Muscle layer of colon (tissue), 2 donors: ENCODE measurements at regions not wholly inside any gene's neighbourhood (a gene's known extent, or its start where the extent isn't known, plus 50 kb on each side); places are given as distances from the start of the nearest gene placed in this dataset.

Experiments
- H3K27ac ChIP-seq: one replicate; pipeline ENCODE4 v1.7.0; 2013; ENCODE audit warnings: low read depth, mild to moderate bottlenecking, low read length, moderate library complexity
- H3K27me3 ChIP-seq, 2 donors: one replicate each; pipeline ENCODE4 v1.7.0; 2013; ENCODE audit warnings: low read length in 2 of 2, mild to moderate bottlenecking in 2 of 2; ENCODE audit not compliant: insufficient read depth in 2 of 2, control insufficient read depth in 1 of 2
- H3K36me3 ChIP-seq: one replicate; pipeline ENCODE4 v1.7.0; 2013; ENCODE audit warnings: mild to moderate bottlenecking, low read length; ENCODE audit not compliant: insufficient read depth
- H3K4me1 ChIP-seq: one replicate; pipeline ENCODE4 v1.7.0; 2013; ENCODE audit warnings: mild to moderate bottlenecking, low read length; ENCODE audit not compliant: insufficient read depth
- H3K4me3 ChIP-seq, 2 donors: one replicate each; pipeline ENCODE4 v1.7.0; 2013; ENCODE audit warnings: low read length in 2 of 2, low read depth in 1 of 2, mild to moderate bottlenecking in 1 of 2, moderate library complexity in 1 of 2
- H3K9ac ChIP-seq: one replicate; pipeline ENCODE4 v1.7.0; 2013; ENCODE audit warnings: low read length
- H3K9me3 ChIP-seq: one replicate; pipeline ENCODE4 v1.7.0; 2013; ENCODE audit warnings: mild to moderate bottlenecking, low read length
- donor health status: abdominal sarcoma.
- donor health status: Adenocarcinoma of cecum.

DNA sequence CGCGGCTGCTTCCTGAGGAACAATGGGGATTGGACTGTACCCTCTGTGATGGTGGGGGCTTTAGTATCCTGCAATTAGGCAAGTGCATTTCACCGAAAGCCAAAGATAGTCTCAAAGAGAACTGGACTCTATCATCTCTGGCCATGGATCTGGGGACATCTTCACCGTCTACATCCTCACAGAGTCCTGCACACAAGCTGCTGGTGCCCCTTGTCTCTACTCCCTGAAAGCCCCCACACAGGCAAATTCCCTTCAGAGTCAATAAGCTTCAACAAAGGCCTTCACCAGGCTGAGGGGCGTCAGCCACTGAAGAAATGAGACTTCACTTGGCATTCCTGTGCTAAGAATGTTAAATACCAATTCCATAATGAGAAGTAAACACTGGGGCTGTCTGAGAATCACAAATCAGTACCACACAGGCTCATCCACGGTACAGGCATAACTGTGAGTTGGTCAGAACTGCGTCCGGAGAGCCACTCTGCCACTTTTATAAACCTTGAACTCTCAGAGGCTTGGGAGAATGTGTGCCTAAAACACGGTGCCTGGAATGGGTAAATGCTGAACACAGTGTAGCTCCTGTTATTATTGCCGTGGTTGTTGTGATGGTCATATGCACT lies 432.7 kb downstream of the ZNF521 start:
- Histone ChIP-seq H3K36me3 (no peaks in the 10 kb centered on the region), H3K27ac (no peak overlapping the region), H3K27me3 (no peaks in the 10 kb centered on the region), H3K4me3 (no peak overlapping the region), H3K4me1 (no peaks in the 10 kb centered on the region), H3K9me3 (no peaks in the 10 kb centered on the region), H3K9ac (no peak overlapping the region)

GRCh38 chr18:24922491-24922890 lies 429.5 kb downstream of the ZNF521 start:
- Histone ChIP-seq H3K9me3 (no peaks in the 10 kb centered on the region), H3K9ac (no peak overlapping the region), H3K27ac (no peak overlapping the region), H3K4me3 (no peak overlapping the region), H3K27me3 (no peaks in the 10 kb centered on the region), H3K4me1 (no peaks in the 10 kb centered on the region), H3K36me3 (no peaks in the 10 kb centered on the region)

DNA sequence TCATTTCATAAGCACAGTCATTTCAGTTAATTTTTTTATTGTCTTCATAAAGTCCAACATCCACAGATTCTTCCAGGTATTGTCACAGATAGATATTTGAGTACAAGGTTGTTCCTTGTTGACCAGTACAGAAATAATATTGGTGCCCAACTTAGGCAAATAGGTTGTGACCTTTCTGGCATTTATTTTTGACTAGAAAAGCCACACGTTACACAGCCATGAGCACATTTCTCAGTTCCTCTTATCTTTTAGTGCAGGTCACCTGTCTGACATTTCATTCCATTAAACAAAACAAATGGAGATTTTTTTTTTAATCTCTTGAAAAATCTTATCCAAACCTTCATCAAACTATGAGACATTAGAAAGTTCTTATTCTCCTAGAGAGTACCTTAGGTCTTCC lies 428.8 kb downstream of the ZNF521 start:
- H3K36me3 ChIP-seq: no peaks in the 10 kb centered on the region
- no peaks in the 10 kb centered on the region for H3K4me1 ChIP-seq
- H3K27me3 ChIP-seq: no peaks in the 10 kb centered on the region
- H3K4me3 ChIP-seq: no peak overlapping the region
- H3K9me3 ChIP-seq: no peaks in the 10 kb centered on the region
- no peak overlapping the region for H3K27ac ChIP-seq
- H3K9ac ChIP-seq: no peak overlapping the region

DNA sequence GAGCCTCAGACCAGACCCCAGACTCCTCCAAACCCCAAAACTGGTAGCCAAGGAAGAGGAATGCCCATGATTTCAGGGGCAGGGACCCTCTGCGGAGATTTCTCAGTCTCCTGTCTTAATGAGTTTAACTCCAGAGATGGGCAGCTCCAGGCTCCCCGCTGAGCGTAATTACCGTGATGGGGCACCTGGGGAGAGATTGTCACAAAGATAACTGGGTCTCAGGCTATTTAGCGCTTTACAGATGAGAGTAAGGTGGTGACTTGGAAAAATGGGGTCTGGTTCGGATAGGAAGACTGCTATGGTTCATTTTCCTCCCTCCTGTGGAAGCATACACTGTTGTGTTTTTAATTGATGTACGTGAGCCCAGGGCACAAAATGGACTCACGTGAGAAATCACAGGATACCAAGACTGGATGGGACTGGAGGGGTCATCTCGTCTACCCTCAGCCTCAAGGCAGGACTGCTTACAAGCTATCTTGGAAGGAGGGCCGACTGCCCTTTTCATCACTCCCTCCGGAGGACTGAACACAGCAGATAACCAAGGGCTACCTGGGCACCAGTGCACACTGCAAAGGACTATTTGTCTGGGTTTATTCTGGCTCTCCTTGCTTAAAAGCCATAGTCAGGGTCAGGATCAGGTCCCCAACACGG lies 427.8 kb downstream of the ZNF521 start:
- no peak overlapping the region for H3K9ac ChIP-seq
- H3K4me1 ChIP-seq: no peaks in the 10 kb centered on the region
- no peaks in the 10 kb centered on the region for H3K9me3 ChIP-seq
- no peaks in the 10 kb centered on the region for H3K36me3 ChIP-seq
- no peaks in the 10 kb centered on the region for H3K27me3 ChIP-seq
- H3K27ac ChIP-seq: no peak overlapping the region
- no peak overlapping the region for H3K4me3 ChIP-seq

DNA sequence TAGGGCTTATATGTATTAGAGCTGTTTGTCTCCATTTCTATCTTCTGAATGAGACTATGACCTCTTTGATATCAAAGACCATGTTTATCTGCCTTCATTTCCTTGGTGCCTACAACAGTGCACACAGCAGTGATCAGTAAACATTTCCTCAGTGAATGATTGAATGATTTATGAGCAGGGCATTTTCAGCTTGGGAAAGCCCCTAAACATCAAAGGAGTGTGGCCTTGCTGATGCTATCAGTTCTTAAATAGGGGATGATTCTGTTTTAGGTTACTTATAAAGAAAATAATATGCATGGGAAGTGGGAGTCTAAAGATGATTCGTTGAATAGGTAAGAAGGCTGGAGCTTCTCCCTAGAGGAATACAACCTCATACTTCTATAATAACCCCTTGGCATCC lies 425.3 kb downstream of the ZNF521 start:
- no peak overlapping the region for H3K9ac ChIP-seq
- H3K36me3 ChIP-seq: no peaks in the 10 kb centered on the region
- no peaks in the 10 kb centered on the region for H3K9me3 ChIP-seq
- H3K4me1 ChIP-seq: no peaks in the 10 kb centered on the region
- H3K4me3 ChIP-seq: no peak overlapping the region
- H3K27ac ChIP-seq: no peak overlapping the region
- H3K27me3 ChIP-seq: no peaks in the 10 kb centered on the region

- Histone ChIP-seq H3K4me3 (no peak overlapping the region), H3K27me3 (no peaks in the 10 kb centered on the region), H3K27ac (no peak overlapping the region), H3K4me1 (no peaks in the 10 kb centered on the region), H3K9me3 (no peaks in the 10 kb centered on the region), H3K36me3 (no peaks in the 10 kb centered on the region), H3K9ac (no peak overlapping the region)
Observed at GRCh38 chr18:24928301-24928878, 423.6 kb downstream of the ZNF521 start.

DNA sequence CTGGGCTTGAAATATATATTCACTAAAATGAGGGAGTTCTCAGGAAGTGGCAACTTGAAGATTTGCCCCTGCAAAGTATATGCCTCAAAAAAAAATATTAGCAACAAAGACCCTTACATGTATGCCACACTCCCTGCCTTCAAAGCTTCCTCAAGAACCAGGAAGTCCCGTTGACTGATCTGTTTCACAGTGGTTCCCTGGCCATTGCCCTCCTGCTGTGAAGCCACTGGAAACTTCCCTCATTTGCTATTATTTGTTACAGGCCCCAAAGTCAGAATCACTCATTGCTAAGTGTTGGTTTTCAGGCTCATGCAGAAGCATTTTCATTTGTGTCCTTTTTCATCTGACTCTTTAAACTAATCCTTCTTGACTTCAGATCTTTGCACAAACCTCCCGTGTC lies 421.5 kb downstream of the ZNF521 start:
- Histone ChIP-seq H3K9me3 (no peaks in the 10 kb centered on the region), H3K4me3 (no peak overlapping the region), H3K27ac (no peak overlapping the region), H3K9ac (no peak overlapping the region), H3K4me1 (no peaks in the 10 kb centered on the region), H3K27me3 (no peaks in the 10 kb centered on the region), H3K36me3 (no peaks in the 10 kb centered on the region)

GRCh38 chr18:24930971-24931370 lies 421.0 kb downstream of the ZNF521 start:
- Histone ChIP-seq H3K4me1 (no peaks in the 10 kb centered on the region), H3K27me3 (no peaks in the 10 kb centered on the region), H3K27ac (no peak overlapping the region), H3K9ac (no peak overlapping the region), H3K4me3 (no peak overlapping the region), H3K9me3 (no peaks in the 10 kb centered on the region), H3K36me3 (no peaks in the 10 kb centered on the region)

GRCh38 chr18:24933345-24933744 lies 418.6 kb downstream of the ZNF521 start:
- H3K36me3 ChIP-seq: no peaks in the 10 kb centered on the region
- no peak overlapping the region for H3K27ac ChIP-seq
- no peak overlapping the region for H3K9ac ChIP-seq
- H3K9me3 ChIP-seq: no peaks in the 10 kb centered on the region
- H3K27me3 ChIP-seq: no peaks in the 10 kb centered on the region
- H3K4me1 ChIP-seq: no peaks in the 10 kb centered on the region
- H3K4me3 ChIP-seq: no peak overlapping the region

DNA sequence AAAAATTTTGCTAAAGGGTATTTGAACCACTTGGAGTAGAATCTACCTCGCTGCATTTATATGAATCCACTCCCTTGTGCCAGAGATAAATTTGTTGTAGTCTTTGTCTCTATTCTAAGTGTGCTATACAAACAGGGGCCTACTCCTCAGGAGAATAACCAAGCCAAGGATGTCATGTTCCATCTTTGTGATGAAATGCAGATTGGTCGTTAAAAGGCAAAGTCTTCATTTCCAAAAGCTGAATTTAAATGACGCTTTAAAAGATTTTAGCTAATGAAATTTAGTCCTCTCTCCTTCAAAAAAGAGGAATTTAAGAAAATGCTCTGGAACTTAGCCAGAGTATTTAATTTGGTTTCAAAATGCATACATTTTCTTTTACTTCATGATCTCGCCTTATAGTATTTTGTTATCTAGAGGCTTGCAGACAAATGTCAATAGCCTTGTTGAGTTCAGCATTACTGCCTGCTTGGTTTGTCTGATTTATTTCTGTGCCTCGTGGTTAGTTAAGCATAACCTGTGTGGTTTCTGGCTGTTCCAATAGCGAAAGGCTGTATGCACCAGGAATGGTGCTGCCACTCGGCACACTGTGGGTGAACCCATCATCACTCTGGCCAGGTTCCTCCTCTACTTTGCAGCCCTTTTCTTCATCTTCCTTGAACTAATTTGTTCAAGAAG lies 417.6 kb downstream of the ZNF521 start:
- Histone ChIP-seq H3K9me3 (no peaks in the 10 kb centered on the region), H3K4me1 (no peaks in the 10 kb centered on the region), H3K36me3 (no peaks in the 10 kb centered on the region), H3K27ac (no peak overlapping the region), H3K9ac (no peak overlapping the region), H3K4me3 (no peak overlapping the region), H3K27me3 (no peaks in the 10 kb centered on the region)

GRCh38 chr18:24935008-24935407 lies 417.0 kb downstream of the ZNF521 start:
- Histone ChIP-seq H3K27me3 (no peaks in the 10 kb centered on the region), H3K27ac (no peak overlapping the region), H3K9ac (no peak overlapping the region), H3K9me3 (no peaks in the 10 kb centered on the region), H3K36me3 (no peaks in the 10 kb centered on the region), H3K4me3 (no peak overlapping the region), H3K4me1 (no peaks in the 10 kb centered on the region)
